Osteoblast (primary cell): ENCODE measurements at regions not wholly inside any gene's neighbourhood (a gene's known extent, or its start where the extent isn't known, plus 50 kb on each side); places are given as distances from the start of the nearest gene placed in this dataset.

Experiments
- DNase-seq: peaks from one replicate; pipeline ENCODE4 v3.0.0; 2011; ENCODE audit warnings: low spot score, mixed read lengths; ENCODE audit not compliant: insufficient read length; ENCODE audit errors: missing footprints
- H2AFZ ChIP-seq: 2 replicates; pipeline ENCODE4 v1.6.0; 2011; ENCODE audit warnings: mild to moderate bottlenecking, low read length
- H3K27ac ChIP-seq: 2 replicates; pipeline ENCODE4 v1.5.1; 2011; ENCODE audit warnings: mild to moderate bottlenecking, low read depth, low read length, moderate library complexity
- H3K27me3 ChIP-seq: 2 replicates; pipeline ENCODE4 v1.6.0; 2012; ENCODE audit warnings: mild to moderate bottlenecking, control low read depth, inconsistent platforms, low read length, moderate library complexity; ENCODE audit not compliant: insufficient read depth
- H3K36me3 ChIP-seq: 2 replicates; pipeline ENCODE4 v1.5.1; 2011; ENCODE audit warnings: mild to moderate bottlenecking, low read length, control low read depth, moderate library complexity; ENCODE audit not compliant: insufficient read depth
- H3K4me1 ChIP-seq: 2 replicates; pipeline ENCODE4 v1.5.1; 2011; ENCODE audit warnings: mild to moderate bottlenecking, low read length, control low read depth, moderate library complexity; ENCODE audit not compliant: insufficient read depth
- H3K4me2 ChIP-seq: 2 replicates; pipeline ENCODE4 v1.6.0; 2011; ENCODE audit warnings: mild to moderate bottlenecking, low read length; ENCODE audit not compliant: insufficient read depth
- H3K4me3 ChIP-seq: fragments of 200-600 bp; sonication (generic); 3 replicates; pipeline ENCODE4 v1.5.1; 2012; ENCODE audit warnings: mild to moderate bottlenecking, low read length, inconsistent platforms; ENCODE audit not compliant: insufficient read depth
- H3K79me2 ChIP-seq: 2 replicates; pipeline ENCODE4 v1.6.0; 2012; ENCODE audit warnings: mild to moderate bottlenecking, low read length, control low read depth, inconsistent platforms; ENCODE audit not compliant: insufficient read depth
- H3K9me3 ChIP-seq: 2 replicates; pipeline ENCODE4 v1.5.1; 2011; ENCODE audit warnings: low read depth, low read length, control low read depth
- H4K20me1 ChIP-seq: 2 replicates; pipeline ENCODE4 v1.6.0; 2012; ENCODE audit warnings: mild to moderate bottlenecking, low read length, control low read depth; ENCODE audit not compliant: insufficient read depth
- CTCF ChIP-seq: IDR thresholded peaks from 2 replicates; pipeline ENCODE4 v1.5.1; 2011; ENCODE audit warnings: mild to moderate bottlenecking, low read depth, low read length, moderate library complexity; ENCODE audit errors: extremely low read depth

- Histone ChIP-seq H3K27ac (peak overlapping the region; percentile 25), H3K36me3 (no peaks in the 10 kb centered on the region), H3K4me2 (no peak overlapping the region), H3K4me3 (no peak overlapping the region), H2AFZ (no peak overlapping the region), H4K20me1 (no peaks in the 10 kb centered on the region), H3K9me3 (peaks cover 2% of the 10 kb centered on the region), H3K79me2 (no peaks in the 10 kb centered on the region), H3K4me1 (peaks cover 23% of the 10 kb centered on the region), H3K27me3 (no peaks in the 10 kb centered on the region)
- TF ChIP-seq CTCF: no peak
- no peak for DNase-seq
Observed at GRCh38 chr5:68086439-68086838, 129.1 kb upstream of the PIK3R1 start.

GRCh38 chr5:68084396-68084795 lies 131.2 kb upstream of the PIK3R1 start:
- Histone ChIP-seq H4K20me1 (no peaks in the 10 kb centered on the region), H2AFZ (no peak overlapping the region), H3K27me3 (no peaks in the 10 kb centered on the region), H3K4me1 (peaks cover 23% of the 10 kb centered on the region), H3K27ac (no peak overlapping the region), H3K9me3 (no peaks in the 10 kb centered on the region), H3K36me3 (no peaks in the 10 kb centered on the region), H3K4me2 (no peak overlapping the region), H3K4me3 (no peak overlapping the region), H3K79me2 (no peaks in the 10 kb centered on the region)
- DNase-seq: no peak
- TF ChIP-seq CTCF: no peak

GRCh38 chr5:68080282-68081050 lies 135.1 kb upstream of the PIK3R1 start:
- H4K20me1 ChIP-seq: no peaks in the 10 kb centered on the region
- no peak for DNase-seq
- no peak overlapping the region for H3K4me2 ChIP-seq
- no peak for TF ChIP-seq CTCF
- no peaks in the 10 kb centered on the region for H3K36me3 ChIP-seq
- no peak overlapping the region for H3K27ac ChIP-seq
- no peaks in the 10 kb centered on the region for H3K9me3 ChIP-seq
- H3K27me3 ChIP-seq: no peaks in the 10 kb centered on the region
- no peak overlapping the region for H2AFZ ChIP-seq
- no peaks in the 10 kb centered on the region for H3K4me1 ChIP-seq
- H3K79me2 ChIP-seq: no peaks in the 10 kb centered on the region
- H3K4me3 ChIP-seq: no peak overlapping the region

GRCh38 chr5:68077349-68077894 lies 138.1 kb upstream of the PIK3R1 start:
- Histone ChIP-seq H2AFZ (no peak overlapping the region), H3K9me3 (no peaks in the 10 kb centered on the region), H3K79me2 (no peaks in the 10 kb centered on the region), H3K27ac (no peak overlapping the region), H3K36me3 (no peaks in the 10 kb centered on the region), H4K20me1 (no peaks in the 10 kb centered on the region), H3K27me3 (no peaks in the 10 kb centered on the region), H3K4me1 (no peaks in the 10 kb centered on the region), H3K4me2 (no peak overlapping the region), H3K4me3 (no peak overlapping the region)
- no peak for TF ChIP-seq CTCF
- no peak for DNase-seq
